Stimulated activated CD8-positive, alpha-beta memory T cell treated with anti-CD3 and anti-CD28 coated beads, Interleukin-12 subunit alpha, Interleukin-12 subunit beta, amount 100 ng/mL, for 1 hour (primary cell): ENCODE measurements at regions not wholly inside any gene's neighbourhood (a gene's known extent, or its start where the extent isn't known, plus 50 kb on each side); places are given as distances from the start of the nearest gene placed in this dataset.

ENCODE experiments used
- DNase-seq: peaks from one replicate; pipeline ENCODE4 v3.0.0-alpha.2; 2020; ENCODE audit warnings: low read depth

- peak; percentile 15 for DNase-seq
Measured at GRCh38 chr3:43180027-43180426, 74.1 kb upstream of the POMGNT2 start.

DNA sequence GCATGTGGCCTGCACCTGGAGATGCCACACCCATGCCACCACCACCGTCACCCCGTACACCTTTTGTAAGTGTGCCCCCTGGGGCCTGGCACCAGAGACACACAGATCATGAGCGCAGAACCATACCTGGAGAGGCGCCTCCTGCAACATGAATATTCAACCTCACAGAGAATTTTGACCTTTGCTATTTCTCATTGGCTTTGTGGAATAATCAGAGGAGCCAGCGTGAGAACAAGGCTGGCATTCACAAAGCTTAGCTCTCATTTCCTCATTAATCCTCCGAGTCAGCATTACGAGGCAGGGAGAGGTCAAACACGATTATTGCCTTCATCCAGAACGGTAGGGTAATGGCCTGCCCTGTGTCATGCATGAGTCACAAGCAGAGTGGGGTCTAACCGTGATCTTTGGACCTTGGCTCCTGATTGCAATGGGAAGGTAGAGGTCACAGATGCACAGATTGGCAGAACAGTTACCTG is 73.0 kb upstream of the POMGNT2 start:
- DNase-seq, result no peak

- DNase-seq, result no peak
Measured at GRCh38 chr3:43177085-43177484, 71.2 kb upstream of the POMGNT2 start.

- DNase-seq, result no peak
Measured at GRCh38 chr3:43176666-43177065, 70.8 kb upstream of the POMGNT2 start.

DNA sequence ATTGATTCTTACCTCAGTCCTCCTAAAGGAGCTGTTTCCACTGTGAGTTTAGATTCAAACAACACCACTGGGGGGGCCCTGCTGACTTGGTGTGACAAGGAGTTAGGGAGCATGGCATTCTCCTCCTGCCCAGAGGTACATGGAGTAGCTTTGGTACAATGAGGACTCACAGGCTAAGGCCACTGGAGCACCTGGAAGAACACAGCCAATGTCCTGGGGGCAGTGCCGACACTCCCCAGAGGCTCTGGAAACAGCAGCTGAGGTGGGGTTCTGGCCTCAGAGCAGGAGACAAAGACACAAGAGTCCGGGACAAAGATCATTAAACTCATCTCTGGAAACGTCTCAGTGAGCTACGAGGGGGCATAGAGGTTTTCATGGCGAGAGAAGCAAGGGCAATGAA is 69.7 kb upstream of the POMGNT2 start:
- no peak for DNase-seq

GRCh38 chr3:43173949-43174348 is 68.1 kb upstream of the POMGNT2 start:
- no peak for DNase-seq

- DNase-seq, result no peak
Measured at GRCh38 chr3:43171748-43172147, 65.9 kb upstream of the POMGNT2 start.

GRCh38 chr3:43170553-43170952 is 64.7 kb upstream of the POMGNT2 start:
- no peak for DNase-seq

- no peak for DNase-seq
Measured at GRCh38 chr3:43169987-43170386, 64.1 kb upstream of the POMGNT2 start.

GRCh38 chr3:43166406-43166805 is 60.5 kb upstream of the POMGNT2 start:
- no peak for DNase-seq

DNA sequence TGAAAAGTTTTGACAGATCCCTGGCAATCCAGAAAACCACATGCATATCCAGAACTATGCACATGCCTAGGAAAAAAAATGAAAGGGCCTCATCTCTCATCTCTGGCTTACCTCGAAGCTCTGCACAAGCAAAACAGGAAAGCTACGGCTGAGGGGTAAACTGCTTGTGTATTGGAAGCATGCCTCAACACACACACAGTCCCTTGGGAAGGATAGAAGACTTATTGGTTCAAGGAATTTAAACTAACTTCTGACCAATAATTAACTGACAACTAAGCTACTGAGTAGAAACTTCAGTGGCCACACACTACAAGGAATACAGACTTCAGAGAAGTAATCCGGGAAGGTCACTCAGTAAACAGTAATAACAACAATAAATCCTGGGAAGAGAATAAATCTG is 59.9 kb upstream of the POMGNT2 start:
- no peak for DNase-seq

- DNase-seq, result no peak
Measured at GRCh38 chr3:43163895-43164493, 58.1 kb upstream of the POMGNT2 start.

- peak; percentile 16 for DNase-seq
Measured at GRCh38 chr3:43162230-43163084, 56.6 kb upstream of the POMGNT2 start.

DNA sequence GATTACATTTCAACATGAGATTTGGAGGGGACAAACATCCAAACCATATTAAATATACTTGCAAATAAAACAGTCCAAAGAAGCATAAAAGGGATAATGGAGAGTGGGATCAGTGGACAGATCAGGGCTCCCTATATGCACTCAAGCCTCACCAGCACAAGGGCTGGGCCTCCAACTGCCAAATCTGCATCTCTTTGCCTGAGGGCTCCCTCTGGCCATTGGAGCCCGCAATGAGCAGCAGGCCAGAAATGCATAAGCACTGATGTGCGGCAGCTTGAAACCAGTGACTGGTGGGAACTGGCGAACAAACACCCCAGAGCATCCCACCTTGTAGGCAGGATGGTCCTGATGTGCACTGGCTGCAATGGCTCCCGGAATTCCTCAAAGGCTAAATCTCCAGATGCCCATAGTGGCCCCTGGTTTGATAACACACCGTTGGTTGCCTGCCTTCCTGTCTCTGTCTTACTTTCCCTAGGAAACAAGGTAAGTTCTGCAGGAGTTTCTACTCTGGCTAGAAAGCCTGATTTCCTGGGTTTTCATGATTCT is 55.9 kb upstream of the POMGNT2 start:
- DNase-seq, result no peak

GRCh38 chr3:43160664-43161063 is 54.8 kb upstream of the POMGNT2 start:
- no peak for DNase-seq

DNA sequence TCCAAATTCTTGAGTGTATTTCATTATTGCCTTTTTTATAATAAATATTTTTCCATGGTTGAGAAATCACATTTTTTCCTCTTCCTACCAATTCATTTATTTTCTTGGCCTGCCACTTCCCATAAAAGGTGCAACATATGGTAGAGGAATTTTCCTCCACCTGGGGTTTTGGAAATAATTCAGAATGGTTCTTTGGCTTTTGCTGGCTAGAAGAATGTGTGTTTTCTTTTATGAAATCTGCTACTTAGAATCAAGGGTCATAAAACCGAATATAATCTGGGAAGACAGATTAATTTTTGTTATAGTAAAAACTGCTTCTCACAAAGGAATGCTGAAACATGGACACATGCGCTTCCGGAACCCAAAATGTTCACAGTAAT is 54.0 kb upstream of the POMGNT2 start:
- no peak for DNase-seq

DNA sequence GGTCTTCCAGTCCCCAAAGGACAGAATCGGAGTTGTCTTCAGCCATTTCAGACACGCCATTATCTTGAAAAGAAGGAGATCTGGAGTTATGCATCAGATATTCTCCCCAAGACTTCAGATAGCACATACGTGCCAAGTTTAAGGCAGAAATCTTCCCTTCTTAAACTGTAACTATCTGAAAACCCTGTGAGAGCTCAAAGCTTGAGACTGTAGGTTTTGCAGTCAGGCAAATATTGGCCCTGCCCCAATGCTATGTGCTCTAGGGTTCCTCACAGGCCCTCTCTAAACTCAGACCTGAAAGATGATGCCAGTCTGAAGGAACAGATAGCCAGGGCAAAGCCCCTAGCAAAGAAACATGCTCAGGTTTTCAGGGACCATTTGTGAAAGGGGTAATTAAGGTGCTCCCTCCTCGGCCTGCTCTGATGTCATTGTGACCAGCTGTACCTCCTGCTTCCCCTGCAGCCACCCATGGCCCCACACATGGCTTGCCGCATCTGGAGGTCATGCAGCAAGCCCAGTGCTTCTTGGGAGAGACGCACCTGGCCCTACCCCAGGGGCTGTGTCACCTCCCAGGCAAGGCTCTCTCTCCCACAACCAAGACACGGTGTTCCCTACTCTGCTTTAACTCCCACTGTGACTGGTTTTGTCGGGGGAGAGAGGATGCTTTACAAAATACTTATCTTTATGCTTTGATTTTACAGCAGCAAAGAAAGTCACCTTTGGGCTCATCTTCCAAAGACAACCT is 53.4 kb upstream of the POMGNT2 start:
- no peak for DNase-seq

DNA sequence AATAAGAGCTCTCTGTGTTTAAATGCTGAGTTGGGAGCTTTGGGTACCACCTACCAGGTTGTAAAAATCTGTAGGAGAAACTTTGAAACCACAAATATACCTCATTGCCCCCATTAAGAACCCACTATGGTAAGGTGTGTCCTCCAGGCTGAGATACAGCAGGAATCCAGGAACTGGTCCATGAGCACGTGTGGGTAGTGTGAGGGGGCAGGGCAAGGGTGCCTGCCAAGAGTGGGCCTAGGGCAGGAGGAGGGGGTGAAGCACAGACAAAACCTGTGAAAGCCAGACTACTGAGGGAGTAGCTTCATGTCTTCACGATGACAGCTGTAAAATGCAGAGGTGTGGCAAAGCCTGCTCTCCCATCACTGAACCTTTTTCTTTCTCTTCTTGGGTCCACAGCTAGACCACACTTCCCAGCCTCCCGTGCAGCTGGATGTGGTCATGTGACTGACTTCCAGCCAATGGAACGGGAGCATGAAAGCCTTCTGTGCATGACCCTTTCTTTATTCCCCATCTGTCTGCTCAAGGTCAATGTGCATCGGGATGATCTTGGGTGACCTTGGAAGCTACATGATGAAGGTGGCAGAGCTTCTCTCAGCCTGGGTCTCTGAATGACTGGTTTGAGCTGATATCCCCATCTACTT is 51.1 kb upstream of the POMGNT2 start:
- no peak for DNase-seq

DNA sequence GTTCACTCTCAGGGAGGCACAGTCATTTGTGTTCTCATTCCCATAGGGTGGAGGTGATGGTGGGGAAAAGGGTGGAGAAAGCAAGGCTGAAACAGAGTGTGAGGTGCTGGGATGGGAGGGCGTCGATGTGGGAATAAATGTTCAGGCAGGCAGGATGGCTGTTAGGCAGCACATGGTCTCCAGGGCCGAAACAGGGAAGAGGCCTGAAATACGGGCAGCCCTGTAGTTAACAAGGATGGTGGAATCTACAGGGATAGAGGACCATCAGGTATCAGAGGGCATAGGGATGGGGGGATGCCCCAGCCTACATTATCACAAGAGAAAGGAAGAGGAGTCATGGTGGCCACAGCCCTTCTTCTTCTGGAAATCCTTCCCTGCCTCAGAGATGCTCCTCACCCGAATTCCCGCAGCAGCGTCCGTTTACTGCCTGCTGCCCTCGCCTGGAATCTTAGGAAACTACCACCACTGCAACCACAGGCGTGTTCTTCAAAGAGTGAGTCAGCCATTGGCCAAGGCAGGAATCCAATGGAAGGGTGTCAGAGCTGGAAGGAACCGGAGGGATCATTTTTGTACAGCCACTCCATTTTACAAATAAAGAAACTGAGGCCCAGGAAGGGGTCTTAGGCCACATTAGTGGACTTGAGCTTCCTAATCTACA is 49.7 kb upstream of the POMGNT2 start:
- no peak for DNase-seq
